ENCODE measurements at regions not wholly inside any gene's neighbourhood (a gene's known extent, or its start where the extent isn't known, plus 50 kb on each side); places are given as distances from the start of the nearest gene placed in this dataset.

GRCh38 chr15:92326236-92326635 lies 67.4 kb upstream of the ST8SIA2 start:
- ChIA-PET CTCF (no interaction called here), POLR2A (ENCODE audit: unreplicated experiment) (no interaction called here)
- H3K27me3 ChIP-seq (ENCODE audit: low read length): peaks cover 10% of the 10 kb centered on the region; the same call in 1 of the 2 replicates
- no peaks in the 10 kb centered on the region for H4K20me1 ChIP-seq (ENCODE audit: low read length)
- H3K4me2 ChIP-seq (ENCODE audit: low read length): no peak overlapping the region
- no peaks in the 10 kb centered on the region for H3K9me2 ChIP-seq (replicated peaks; ENCODE audit: low read length)
- H3K4me1 ChIP-seq (ENCODE audit: insufficient read depth, low read length): no peaks in the 10 kb centered on the region
- no peak for DNase-seq
- no peaks in the 10 kb centered on the region for H3K36me3 ChIP-seq (ENCODE audit: low read depth, low read length)
- no peak for ATAC-seq
- no peak for TF ChIP-seq EZH2 (IDR thresholded peaks at IDR 0.05; ENCODE audit: low read length, unreplicated experiment)
- TF ChIP-seq EZH2phosphoT487 (IDR thresholded peaks at IDR 0.05; ENCODE audit: borderline replicate concordance, low read length): no peak
- TF ChIP-seq, protein P1, sequence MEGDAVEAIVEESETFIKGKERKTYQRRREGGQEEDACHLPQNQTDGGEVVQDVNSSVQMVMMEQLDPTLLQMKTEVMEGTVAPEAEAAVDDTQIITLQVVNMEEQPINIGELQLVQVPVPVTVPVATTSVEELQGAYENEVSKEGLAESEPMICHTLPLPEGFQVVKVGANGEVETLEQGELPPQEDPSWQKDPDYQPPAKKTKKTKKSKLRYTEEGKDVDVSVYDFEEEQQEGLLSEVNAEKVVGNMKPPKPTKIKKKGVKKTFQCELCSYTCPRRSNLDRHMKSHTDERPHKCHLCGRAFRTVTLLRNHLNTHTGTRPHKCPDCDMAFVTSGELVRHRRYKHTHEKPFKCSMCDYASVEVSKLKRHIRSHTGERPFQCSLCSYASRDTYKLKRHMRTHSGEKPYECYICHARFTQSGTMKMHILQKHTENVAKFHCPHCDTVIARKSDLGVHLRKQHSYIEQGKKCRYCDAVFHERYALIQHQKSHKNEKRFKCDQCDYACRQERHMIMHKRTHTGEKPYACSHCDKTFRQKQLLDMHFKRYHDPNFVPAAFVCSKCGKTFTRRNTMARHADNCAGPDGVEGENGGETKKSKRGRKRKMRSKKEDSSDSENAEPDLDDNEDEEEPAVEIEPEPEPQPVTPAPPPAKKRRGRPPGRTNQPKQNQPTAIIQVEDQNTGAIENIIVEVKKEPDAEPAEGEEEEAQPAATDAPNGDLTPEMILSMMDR (conservative IDR thresholded peaks at IDR 0.05; ENCODE audit: low read depth, low read length): no peak
- H3K79me2 ChIP-seq (ENCODE audit: low read length): no peaks in the 10 kb centered on the region
- no peak overlapping the region for H2AFZ ChIP-seq (ENCODE audit: low read length)
- H3F3A ChIP-seq (ENCODE audit: low read length, unreplicated experiment): no peaks in the 10 kb centered on the region
- H3K9me3 ChIP-seq (ENCODE audit: low read length): no peaks in the 10 kb centered on the region
- no peak overlapping the region for H3K4me3 ChIP-seq (ENCODE audit: low read length)
- no peak overlapping the region for H3K27ac ChIP-seq (ENCODE audit: low read length)
- H3K9ac ChIP-seq (ENCODE audit: low read length): no peak overlapping the region
- intact Hi-C loops (cut with micrococcal nuclease): no loop called here
- no TSS peak for BruUV-seq (replicated peaks)

- Histone ChIP-seq H3K9ac (ENCODE audit: low read length) (no peak overlapping the region), H3K4me2 (ENCODE audit: low read length) (no peak overlapping the region), H3K79me2 (ENCODE audit: low read length) (no peaks in the 10 kb centered on the region), H3K4me1 (ENCODE audit: insufficient read depth, low read length) (no peaks in the 10 kb centered on the region), H3K9me2 (replicated peaks; ENCODE audit: low read length) (no peaks in the 10 kb centered on the region), H3K27ac (ENCODE audit: low read length) (no peak overlapping the region), H4K20me1 (ENCODE audit: low read length) (no peaks in the 10 kb centered on the region), H3F3A (ENCODE audit: low read length, unreplicated experiment) (no peaks in the 10 kb centered on the region), H3K27me3 (ENCODE audit: low read length) (peaks cover 6% of the 10 kb centered on the region; the same call in 1 of the 2 replicates), H3K36me3 (ENCODE audit: low read depth, low read length) (no peaks in the 10 kb centered on the region), H2AFZ (ENCODE audit: low read length) (no peak overlapping the region), H3K9me3 (ENCODE audit: low read length) (no peaks in the 10 kb centered on the region), H3K4me3 (ENCODE audit: low read length) (no peak overlapping the region)
- no peak for ATAC-seq
- POLR2A ChIA-PET (ENCODE audit: unreplicated experiment): no interaction called here
- TF ChIP-seq EZH2 (IDR thresholded peaks at IDR 0.05; ENCODE audit: low read length, unreplicated experiment): no peak
- TF ChIP-seq, protein P1 (conservative IDR thresholded peaks at IDR 0.05; ENCODE audit: low read depth, low read length): no peak
- TF ChIP-seq EZH2phosphoT487 (IDR thresholded peaks at IDR 0.05; ENCODE audit: borderline replicate concordance, low read length): no peak
- BruUV-seq (replicated peaks): no TSS peak
- DNase-seq: no peak
- intact Hi-C loops (cut with micrococcal nuclease): no loop called here
- CTCF ChIA-PET: no interaction called here
These were observed 66.6 kb upstream of the ST8SIA2 start for GRCh38 chr15:92327033-92327432.

DNA sequence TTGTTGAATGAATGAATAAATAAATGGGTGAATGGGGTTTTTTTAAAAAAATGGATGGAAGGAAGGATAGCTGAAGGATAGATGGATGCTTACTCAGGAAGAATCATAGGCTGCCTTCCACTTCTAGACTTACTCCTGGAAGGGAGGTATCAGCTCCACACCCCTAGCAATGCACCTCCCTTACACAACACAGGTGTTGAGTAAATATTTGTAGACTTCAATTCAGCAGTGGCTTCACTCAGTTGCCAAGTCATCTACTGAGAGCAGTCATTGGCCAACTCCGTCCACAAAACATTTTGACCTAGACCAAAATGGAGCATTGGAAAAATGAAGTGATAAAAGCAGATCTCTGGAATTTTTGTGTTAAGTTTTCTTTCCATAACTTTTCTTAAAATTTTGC lies 65.5 kb upstream of the ST8SIA2 start:
- Histone ChIP-seq H3K9me3 (ENCODE audit: low read length) (no peaks in the 10 kb centered on the region), H3K4me1 (ENCODE audit: insufficient read depth, low read length) (no peaks in the 10 kb centered on the region), H3K4me3 (ENCODE audit: low read length) (no peak overlapping the region), H2AFZ (ENCODE audit: low read length) (no peak overlapping the region), H3K36me3 (ENCODE audit: low read depth, low read length) (no peaks in the 10 kb centered on the region), H3K27ac (ENCODE audit: low read length) (no peak overlapping the region), H3K79me2 (ENCODE audit: low read length) (no peaks in the 10 kb centered on the region), H4K20me1 (ENCODE audit: low read length) (no peaks in the 10 kb centered on the region), H3F3A (ENCODE audit: low read length, unreplicated experiment) (no peaks in the 10 kb centered on the region), H3K9me2 (replicated peaks; ENCODE audit: low read length) (no peaks in the 10 kb centered on the region), H3K4me2 (ENCODE audit: low read length) (no peak overlapping the region), H3K27me3 (ENCODE audit: low read length) (no peaks in the 10 kb centered on the region), H3K9ac (ENCODE audit: low read length) (no peak overlapping the region)
- DNase-seq: no peak
- no peak for TF ChIP-seq EZH2phosphoT487 (IDR thresholded peaks at IDR 0.05; ENCODE audit: borderline replicate concordance, low read length)
- TF ChIP-seq, protein P1 (conservative IDR thresholded peaks at IDR 0.05; ENCODE audit: low read depth, low read length): no peak
- TF ChIP-seq EZH2 (IDR thresholded peaks at IDR 0.05; ENCODE audit: low read length, unreplicated experiment): no peak
- intact Hi-C loops (cut with micrococcal nuclease): no loop called here
- CTCF ChIA-PET: no interaction called here
- no TSS peak for BruUV-seq (replicated peaks)
- POLR2A ChIA-PET (ENCODE audit: unreplicated experiment): no interaction called here
- no peak for ATAC-seq
